Fibroblast of lung (primary cell): ENCODE measurements at regions not wholly inside any gene's neighbourhood (a gene's known extent, or its start where the extent isn't known, plus 50 kb on each side); places are given as distances from the start of the nearest gene placed in this dataset.

Source experiments
- DNase-seq, 2 donors: peaks; one replicate each; pipeline versions ENCODE4 v3.0.0 to v3.0.0-alpha.2; 2010; ENCODE audit warnings: low read depth in 2 of 2
- H2AFZ ChIP-seq: 2 replicates; pipeline ENCODE4 v1.5.1; 2012; ENCODE audit warnings: low read length, control low read depth, inconsistent platforms
- H3K27ac ChIP-seq: 2 replicates; pipeline ENCODE4 v1.5.1; 2011; ENCODE audit warnings: low read length, control low read depth; ENCODE audit not compliant: insufficient read depth
- H3K27me3 ChIP-seq: 2 replicates; pipeline ENCODE4 v1.5.1; 2011; ENCODE audit warnings: mild to moderate bottlenecking, low read length; ENCODE audit not compliant: control insufficient read depth, insufficient read depth
- H3K36me3 ChIP-seq: 2 replicates; pipeline ENCODE4 v1.5.1; 2011; ENCODE audit warnings: low read length; ENCODE audit not compliant: control insufficient read depth, insufficient read depth
- H3K4me1 ChIP-seq: 2 replicates; pipeline ENCODE4 v1.5.1; 2011; ENCODE audit warnings: low read length; ENCODE audit not compliant: control insufficient read depth, insufficient read depth; ENCODE audit errors: extremely low read depth
- H3K4me2 ChIP-seq: 2 replicates; pipeline ENCODE4 v1.5.1; 2011; ENCODE audit warnings: low read length, control low read depth; ENCODE audit not compliant: insufficient read depth; ENCODE audit errors: extremely low read depth
- H3K4me3 ChIP-seq, 4 experiments: fragments of 200-600 bp in 1 of 4; sonication (generic) in 1 of 4; replicated peaks in 1 of 4; 2 replicates each; pipeline ENCODE4 v1.5.1; 2011 to 2016; ENCODE audit warnings: low read length in 4 of 4, low read depth in 3 of 4, mild to moderate bottlenecking in 3 of 4, control low read depth in 2 of 4, inconsistent platforms in 1 of 4, mixed read lengths in 1 of 4; ENCODE audit not compliant: insufficient read depth in 1 of 4; ENCODE audit errors: control extremely low read depth in 1 of 4
- H3K79me2 ChIP-seq: 2 replicates; pipeline ENCODE4 v1.5.1; 2012; ENCODE audit warnings: mild to moderate bottlenecking, low read length, inconsistent platforms; ENCODE audit not compliant: control insufficient read depth, insufficient read depth
- H3K9ac ChIP-seq: 2 replicates; pipeline ENCODE4 v1.5.1; 2011; ENCODE audit warnings: mild to moderate bottlenecking, low read length, control low read depth; ENCODE audit not compliant: insufficient read depth
- H3K9me3 ChIP-seq: 2 replicates; pipeline ENCODE4 v1.5.1; 2012; ENCODE audit warnings: low read depth, low read length; ENCODE audit not compliant: control insufficient read depth, insufficient read depth
- H4K20me1 ChIP-seq: 2 replicates; pipeline ENCODE4 v1.5.1; 2011; ENCODE audit warnings: low read length; ENCODE audit not compliant: control insufficient read depth, insufficient read depth; ENCODE audit errors: extremely low read depth
- CTCF ChIP-seq, 2 donors: IDR thresholded peaks in 1 of 2; conservative IDR thresholded peaks in 1 of 2; 1 replicate in 1 of 2; 2 replicates in 1 of 2; pipeline ENCODE4 v1.5.1; 2011 to 2012; ENCODE audit warnings: low read length in 2 of 2, control low read depth in 1 of 2, inconsistent platforms in 1 of 2, low read depth in 1 of 2, mild to moderate bottlenecking in 1 of 2
- EZH2 ChIP-seq: IDR thresholded peaks from 2 replicates; pipeline ENCODE4 v1.5.1; 2012; ENCODE audit warnings: low read length, control low read depth, mild to moderate bottlenecking; ENCODE audit errors: missing control alignments

DNA sequence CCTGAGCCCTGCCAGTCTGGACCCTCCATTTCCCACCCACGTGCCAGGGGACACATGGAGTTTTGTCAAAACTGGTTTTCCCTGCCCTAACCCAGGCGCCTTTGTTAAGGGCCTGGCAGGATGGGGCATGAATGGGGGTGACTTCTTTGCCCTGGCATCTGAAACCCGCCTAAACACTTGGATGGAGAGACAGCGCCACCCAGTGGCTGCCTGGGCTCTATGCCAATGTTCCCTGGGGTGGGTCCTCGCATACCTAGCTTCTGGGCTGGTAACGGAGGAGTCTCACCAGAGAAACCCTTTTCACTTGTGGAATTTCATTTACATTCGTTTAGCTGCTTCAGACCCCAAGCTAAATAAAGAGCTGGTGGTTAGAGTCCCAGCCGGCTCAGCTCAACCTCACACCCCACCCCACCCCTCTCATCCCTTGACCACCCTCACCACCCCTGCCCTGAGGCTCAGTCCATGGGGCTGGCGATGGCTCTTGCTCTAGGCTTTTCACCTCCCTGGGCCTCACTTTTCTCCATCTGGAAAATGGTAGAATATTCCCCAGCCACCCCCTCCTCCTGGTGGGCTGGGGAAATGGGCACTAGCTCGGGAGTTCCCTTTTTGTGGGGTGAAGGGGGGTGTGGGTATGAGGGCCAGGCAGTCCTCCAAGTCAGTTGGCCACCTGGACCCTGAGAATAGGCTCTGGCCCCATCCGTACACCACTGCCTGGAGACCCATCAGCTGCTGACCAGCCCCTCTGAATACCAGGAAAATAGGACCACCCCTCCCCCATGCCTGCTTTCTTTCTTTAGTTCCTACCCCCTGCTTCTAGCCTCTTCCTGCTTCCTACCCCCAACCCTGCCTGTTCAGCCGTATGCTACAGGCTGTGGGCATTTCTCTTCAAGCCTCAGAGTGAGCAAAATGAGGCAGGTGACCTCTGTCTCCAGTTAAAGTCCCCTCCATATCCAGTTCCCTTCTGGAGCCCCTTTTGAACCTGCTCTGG lies 57.1 kb upstream of the PJA1 start:
- no peak overlapping the region for H2AFZ ChIP-seq
- no peaks in the 10 kb centered on the region for H3K9me3 ChIP-seq
- no peaks in the 10 kb centered on the region for H3K36me3 ChIP-seq
- no peaks in the 10 kb centered on the region for H4K20me1 ChIP-seq
- no peak overlapping the region for H3K4me3 ChIP-seq
- H3K4me1 ChIP-seq = no peaks in the 10 kb centered on the region
- no peaks in the 10 kb centered on the region for H3K79me2 ChIP-seq
- H3K9ac ChIP-seq = no peak overlapping the region
- H3K27ac ChIP-seq = no peak overlapping the region
- H3K27me3 ChIP-seq = peaks cover 3% of the 10 kb centered on the region
- peak; percentile 43 to 70 for DNase-seq
- TF ChIP-seq CTCF (conservative IDR thresholded peaks at IDR 0.05 in 1 of 2, IDR thresholded peaks at IDR 0.05 in 1 of 2; ENCODE audit: low read depth in 1 of 2, low read length in 2 of 2) (peak; percentile 74 to 77), EZH2 (no peak)
- H3K4me2 ChIP-seq = no peak overlapping the region

GRCh38 chrX:69221239-69222102 lies 56.2 kb upstream of the PJA1 start:
- H2AFZ ChIP-seq = no peak overlapping the region
- H3K4me3 ChIP-seq = no peak overlapping the region
- no peak overlapping the region for H3K4me2 ChIP-seq
- no peak for DNase-seq
- no peak for TF ChIP-seq CTCF (conservative IDR thresholded peaks at IDR 0.05 in 1 of 2, IDR thresholded peaks at IDR 0.05 in 1 of 2; ENCODE audit: low read depth in 1 of 2, low read length in 2 of 2)
- no peak for TF ChIP-seq EZH2
- no peaks in the 10 kb centered on the region for H3K79me2 ChIP-seq
- H3K27me3 ChIP-seq = peaks cover 3% of the 10 kb centered on the region
- no peaks in the 10 kb centered on the region for H3K9me3 ChIP-seq
- no peaks in the 10 kb centered on the region for H3K4me1 ChIP-seq
- H4K20me1 ChIP-seq = peaks cover 2% of the 10 kb centered on the region
- H3K9ac ChIP-seq = no peak overlapping the region
- no peak overlapping the region for H3K27ac ChIP-seq
- no peaks in the 10 kb centered on the region for H3K36me3 ChIP-seq

DNA sequence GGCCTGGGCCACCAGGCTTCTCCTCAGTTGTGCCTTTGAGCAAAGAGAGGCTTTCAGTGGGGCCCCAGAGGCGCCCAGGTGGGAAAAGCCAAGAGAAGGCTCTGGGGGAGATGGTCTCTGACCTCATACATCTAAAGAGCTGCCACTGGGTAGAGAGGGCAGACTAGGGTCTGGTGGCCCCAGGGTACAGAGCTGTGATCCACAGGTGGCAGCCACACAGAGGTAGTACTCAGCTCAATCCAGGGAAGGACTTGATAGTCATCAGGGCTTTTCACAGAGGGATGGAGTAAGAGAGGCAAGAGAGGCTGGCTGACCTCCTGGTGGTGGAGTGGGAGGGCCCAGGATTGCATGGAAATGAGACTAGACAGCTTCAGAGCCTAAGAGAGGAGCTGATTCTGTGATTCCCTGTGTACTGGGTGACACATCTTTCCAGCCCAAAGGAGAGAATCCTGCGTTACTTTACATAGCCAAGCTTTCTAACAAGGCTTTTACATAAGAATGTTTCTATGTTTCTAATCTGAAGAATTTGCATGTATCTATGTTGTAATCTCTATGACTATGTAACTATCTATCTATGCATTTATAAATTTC lies 53.2 kb upstream of the PJA1 start:
- H3K4me3 ChIP-seq = no peak overlapping the region
- no peak overlapping the region for H2AFZ ChIP-seq
- no peaks in the 10 kb centered on the region for H3K36me3 ChIP-seq
- H3K4me2 ChIP-seq = no peak overlapping the region
- no peak overlapping the region for H3K9ac ChIP-seq
- DNase-seq = no peak
- no peak overlapping the region for H3K27ac ChIP-seq
- H3K27me3 ChIP-seq = peaks cover 3% of the 10 kb centered on the region
- no peaks in the 10 kb centered on the region for H3K4me1 ChIP-seq
- H3K79me2 ChIP-seq = no peaks in the 10 kb centered on the region
- H3K9me3 ChIP-seq = no peaks in the 10 kb centered on the region
- no peak for TF ChIP-seq CTCF (conservative IDR thresholded peaks at IDR 0.05 in 1 of 2, IDR thresholded peaks at IDR 0.05 in 1 of 2; ENCODE audit: low read depth in 1 of 2, low read length in 2 of 2)
- peaks cover 3% of the 10 kb centered on the region for H4K20me1 ChIP-seq
